Prostate gland (tissue), 2 donors: ENCODE measurements at regions not wholly inside any gene's neighbourhood (a gene's known extent, or its start where the extent isn't known, plus 50 kb on each side); places are given as distances from the start of the nearest gene placed in this dataset.

Experiments
- CTCF ChIP-seq, 4 experiments: fragments of 200-600 bp in 2 of 4; fragments of 450-650 bp in 2 of 4; sonication (generic) in 2 of 4; IDR thresholded peaks; 1 replicate in 3 of 4; 2 replicates in 1 of 4; pipeline ENCODE4 v1.5.1; 2016 to 2019; ENCODE audit warnings: antibody characterized with exemption in 4 of 4, mild to moderate bottlenecking in 2 of 4, moderate library complexity in 2 of 4
- POLR2A ChIP-seq: fragments of 450-650 bp; IDR thresholded peaks from one replicate; pipeline ENCODE4 v1.6.1; 2016; ENCODE audit warnings: antibody characterized with exemption, mild to moderate bottlenecking

DNA sequence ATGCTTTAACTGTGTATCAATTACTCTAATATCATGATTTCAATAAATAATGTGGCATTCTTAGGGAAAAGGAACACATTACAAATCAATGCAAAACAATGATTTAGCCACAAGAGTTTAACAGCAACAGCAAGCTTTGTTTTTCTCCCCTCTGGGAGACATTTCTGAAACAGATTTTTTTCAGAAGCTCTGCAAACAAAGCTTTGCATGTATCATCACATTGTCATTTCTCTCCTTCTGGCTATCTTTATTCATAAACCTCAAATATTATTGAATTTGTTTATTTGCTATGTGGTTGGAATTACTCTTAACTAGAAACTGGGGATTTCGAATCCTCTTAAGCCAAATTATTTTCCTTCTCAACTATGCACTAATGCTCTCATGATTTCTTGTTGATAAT lies 278.4 kb upstream of the ATXN7L3B start:
- TF ChIP-seq CTCF (IDR thresholded peaks at IDR 0.05): no peak
- TF ChIP-seq POLR2A: no peak
